ENCODE measurements at regions not wholly inside any gene's neighbourhood (a gene's known extent, or its start where the extent isn't known, plus 50 kb on each side); places are given as distances from the start of the nearest gene placed in this dataset.

DNA sequence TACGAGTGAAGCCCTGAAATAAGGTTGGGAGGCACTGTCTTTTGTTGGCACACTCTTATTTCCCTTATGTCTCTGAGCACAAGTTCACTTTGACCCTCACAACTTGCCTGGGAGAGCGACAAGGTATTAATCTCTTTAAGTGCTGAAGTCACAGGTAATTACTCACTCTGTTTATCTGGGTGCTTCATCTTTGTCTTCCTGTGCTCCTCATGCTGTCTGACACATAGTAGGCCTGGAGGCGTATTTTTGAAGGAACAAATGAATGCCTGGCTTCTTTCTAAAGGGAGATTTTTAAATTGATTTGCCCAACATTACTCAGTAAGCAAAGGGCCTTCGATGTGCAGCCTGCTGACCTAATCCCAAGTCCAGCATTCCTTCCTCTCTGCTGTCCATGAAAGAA is 507.1 kb upstream of the TNP1 start:
- TF ChIP-seq, protein P1, sequence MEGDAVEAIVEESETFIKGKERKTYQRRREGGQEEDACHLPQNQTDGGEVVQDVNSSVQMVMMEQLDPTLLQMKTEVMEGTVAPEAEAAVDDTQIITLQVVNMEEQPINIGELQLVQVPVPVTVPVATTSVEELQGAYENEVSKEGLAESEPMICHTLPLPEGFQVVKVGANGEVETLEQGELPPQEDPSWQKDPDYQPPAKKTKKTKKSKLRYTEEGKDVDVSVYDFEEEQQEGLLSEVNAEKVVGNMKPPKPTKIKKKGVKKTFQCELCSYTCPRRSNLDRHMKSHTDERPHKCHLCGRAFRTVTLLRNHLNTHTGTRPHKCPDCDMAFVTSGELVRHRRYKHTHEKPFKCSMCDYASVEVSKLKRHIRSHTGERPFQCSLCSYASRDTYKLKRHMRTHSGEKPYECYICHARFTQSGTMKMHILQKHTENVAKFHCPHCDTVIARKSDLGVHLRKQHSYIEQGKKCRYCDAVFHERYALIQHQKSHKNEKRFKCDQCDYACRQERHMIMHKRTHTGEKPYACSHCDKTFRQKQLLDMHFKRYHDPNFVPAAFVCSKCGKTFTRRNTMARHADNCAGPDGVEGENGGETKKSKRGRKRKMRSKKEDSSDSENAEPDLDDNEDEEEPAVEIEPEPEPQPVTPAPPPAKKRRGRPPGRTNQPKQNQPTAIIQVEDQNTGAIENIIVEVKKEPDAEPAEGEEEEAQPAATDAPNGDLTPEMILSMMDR (conservative IDR thresholded peaks at IDR 0.05; ENCODE audit: low read depth, low read length) = no peak
- no peak overlapping the region for H3K4me3 ChIP-seq (ENCODE audit: low read length)
- DNase-seq (ENCODE audit: low read depth) = no peak

DNA sequence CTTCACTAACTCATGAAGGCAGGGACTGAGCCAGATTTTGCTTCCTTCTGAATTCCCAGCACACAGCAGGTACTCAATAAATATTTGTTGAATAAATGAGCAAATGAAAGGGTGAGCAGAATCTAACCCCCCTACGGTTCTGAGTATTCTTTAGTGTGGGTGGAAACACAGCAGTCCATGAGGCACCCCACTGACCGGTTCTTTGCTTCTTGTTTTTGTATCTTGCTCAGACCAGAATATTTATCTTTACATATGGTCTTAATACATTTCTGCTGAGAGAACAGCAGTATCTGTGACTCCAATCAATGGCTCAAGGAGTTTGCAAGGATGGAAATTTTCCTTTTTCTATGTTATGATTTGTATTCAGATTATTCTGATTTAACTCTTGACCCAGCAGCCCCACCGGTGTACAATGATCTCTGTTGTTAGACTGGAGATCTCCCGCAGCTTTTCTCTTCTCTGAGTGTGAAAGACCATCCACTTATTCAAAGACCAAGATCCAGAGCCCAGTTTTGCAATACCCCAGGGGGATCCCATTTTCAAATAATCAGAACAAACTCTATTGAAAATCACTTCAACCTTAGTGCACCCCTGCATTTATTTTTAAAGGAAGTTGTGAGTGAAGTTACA is 506.5 kb upstream of the TNP1 start:
- no peak for DNase-seq (ENCODE audit: low read depth)
- H3K4me3 ChIP-seq (ENCODE audit: low read length) = no peak overlapping the region
- TF ChIP-seq, protein P1 (conservative IDR thresholded peaks at IDR 0.05; ENCODE audit: low read depth, low read length) = no peak

DNA sequence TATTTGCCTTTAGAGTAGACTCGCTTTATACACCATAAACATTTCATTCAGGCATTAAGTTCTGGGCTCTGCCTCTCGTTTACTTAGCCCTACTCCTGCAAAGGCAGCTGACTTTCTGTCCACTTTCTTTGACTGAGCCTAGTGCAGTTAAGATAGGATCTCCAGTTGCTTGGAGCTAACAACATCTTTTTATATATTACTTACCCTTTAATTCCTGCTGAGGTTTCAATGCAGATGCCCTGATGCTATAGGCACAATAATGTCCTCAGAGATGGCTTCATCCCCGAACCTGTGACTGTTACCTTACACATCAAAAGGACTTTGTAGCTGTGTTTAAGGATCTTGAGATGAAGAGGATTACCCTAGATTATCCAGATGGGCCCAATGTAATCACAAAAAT is 505.8 kb upstream of the TNP1 start:
- no peak overlapping the region for H3K4me3 ChIP-seq (ENCODE audit: low read length)
- DNase-seq (ENCODE audit: low read depth) = no peak
- TF ChIP-seq, protein P1 (conservative IDR thresholded peaks at IDR 0.05; ENCODE audit: low read depth, low read length) = no peak

DNA sequence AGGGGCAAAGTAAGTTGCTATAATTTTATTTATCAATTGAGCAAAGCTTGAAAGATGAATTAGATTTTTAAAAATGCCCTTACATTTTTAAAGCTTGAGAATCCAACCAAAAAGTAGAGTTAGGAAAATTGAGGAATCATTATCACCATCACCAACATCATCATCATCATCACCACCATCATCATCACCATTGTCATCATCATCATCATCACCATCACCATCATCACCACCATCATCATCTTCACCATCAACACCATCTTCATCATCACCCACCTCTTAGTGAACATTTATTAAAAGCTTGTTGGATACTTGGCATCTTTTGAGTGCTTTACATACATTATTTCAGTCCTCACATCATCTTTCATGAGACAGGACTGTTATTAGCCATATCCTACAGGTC is 504.4 kb upstream of the TNP1 start:
- no peak for DNase-seq (ENCODE audit: low read depth)
- no peak overlapping the region for H3K4me3 ChIP-seq (ENCODE audit: low read length)
- TF ChIP-seq, protein P1 (conservative IDR thresholded peaks at IDR 0.05; ENCODE audit: low read depth, low read length) = no peak

DNA sequence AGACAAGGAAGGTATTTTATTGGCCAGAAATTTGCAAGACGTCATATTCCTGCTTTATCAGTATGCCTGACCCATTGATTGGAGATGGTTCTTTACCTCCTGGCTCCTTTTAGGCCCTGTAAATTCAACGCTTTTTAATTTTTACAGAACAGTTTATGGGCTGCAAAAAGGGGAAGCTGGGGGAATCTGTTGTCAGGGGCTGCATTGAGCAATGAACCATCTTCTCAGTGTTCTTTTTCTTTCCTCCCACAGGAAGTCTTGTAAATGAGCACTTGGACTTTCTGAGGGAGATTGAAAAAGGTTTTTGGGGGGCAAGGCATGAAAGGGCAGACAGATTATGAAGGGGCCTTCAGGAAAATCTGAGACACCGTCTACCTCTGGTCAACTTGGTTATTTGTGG is 503.6 kb upstream of the TNP1 start:
- H3K4me3 ChIP-seq (ENCODE audit: low read length) = no peak overlapping the region
- TF ChIP-seq, protein P1 (conservative IDR thresholded peaks at IDR 0.05; ENCODE audit: low read depth, low read length) = no peak
- DNase-seq (ENCODE audit: low read depth) = no peak

DNA sequence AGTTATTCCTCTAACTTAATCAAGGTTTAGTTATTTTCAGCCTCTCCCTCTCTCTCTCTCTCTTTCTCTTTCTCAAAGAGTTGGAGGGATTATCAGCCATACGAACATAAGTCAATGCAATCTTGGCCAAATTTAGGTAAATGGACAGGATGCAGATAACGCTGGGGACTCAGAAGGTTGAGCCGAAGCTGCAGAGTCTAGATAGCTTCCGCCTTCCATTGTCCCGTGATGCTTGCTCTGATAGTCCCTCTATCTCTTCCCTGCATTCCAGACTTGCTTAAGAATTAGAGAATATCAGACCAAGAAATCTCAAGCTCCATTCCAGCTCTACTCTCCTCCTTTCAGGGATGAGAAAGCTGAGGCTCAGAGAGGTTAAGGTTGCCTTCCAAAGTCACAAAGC is 502.8 kb upstream of the TNP1 start:
- no peak overlapping the region for H3K4me3 ChIP-seq (ENCODE audit: low read length)
- TF ChIP-seq, protein P1 (conservative IDR thresholded peaks at IDR 0.05; ENCODE audit: low read depth, low read length) = no peak
- no peak for DNase-seq (ENCODE audit: low read depth)

DNA sequence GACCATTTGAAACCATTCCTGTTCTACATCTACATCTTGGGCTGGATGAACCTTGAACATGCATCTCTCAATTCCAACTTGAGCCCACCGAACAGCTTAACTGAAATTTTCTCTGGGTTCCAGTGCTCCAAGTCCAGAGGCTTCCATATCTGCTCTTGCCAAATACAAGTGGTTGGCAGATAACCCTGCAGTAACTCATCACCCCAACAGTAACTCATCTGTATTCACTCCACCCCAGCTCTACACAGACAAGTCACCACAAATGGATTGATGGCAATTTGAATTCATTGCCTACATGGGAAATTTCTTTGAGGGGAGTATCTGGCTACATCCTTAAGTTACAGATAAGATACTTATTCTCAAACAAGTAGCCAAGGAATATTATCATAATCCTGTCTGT is 502.4 kb upstream of the TNP1 start:
- TF ChIP-seq, protein P1 (conservative IDR thresholded peaks at IDR 0.05; ENCODE audit: low read depth, low read length) = no peak
- no peak for DNase-seq (ENCODE audit: low read depth)

More for the DNA sequence above, 502.4 kb upstream of the TNP1 start:
- no peak overlapping the region for H3K4me3 ChIP-seq (ENCODE audit: low read length)

Measured in retinal pigment epithelial cell (primary cell).